Thoracic aorta (tissue), 2 donors: ENCODE measurements at regions not wholly inside any gene's neighbourhood (a gene's known extent, or its start where the extent isn't known, plus 50 kb on each side); places are given as distances from the start of the nearest gene placed in this dataset.
"Not testable (repeated sequence)": the region's sequence is repeated elsewhere in the genome, so short reads cannot be mapped to it uniquely, and the experiment has no call there.

Source experiments
- ATAC-seq: fragments of 150-250 bp; one replicate; pipeline ENCODE4 v1.8.0; 2017; ENCODE audit warnings: low read depth; ENCODE audit not compliant: insufficient number of reproducible peaks, low FRiP score
- DNase-seq: peaks from one replicate; pipeline ENCODE4 v3.0.0-alpha.2; 2020; ENCODE audit warnings: low spot score
- H3K27ac ChIP-seq, 2 donors: fragments of 200-600 bp; sonication (generic); 1 replicate in 1 of 2; 2 replicates in 1 of 2; pipeline ENCODE4 v1.5.1; 2016; ENCODE audit warnings: mild to moderate bottlenecking in 2 of 2, moderate library complexity in 2 of 2
- H3K27me3 ChIP-seq: fragments of 200-600 bp; sonication (generic); replicated peaks from 2 replicates; pipeline ENCODE4 v1.6.0; 2016; ENCODE audit warnings: mild to moderate bottlenecking; ENCODE audit not compliant: insufficient read depth
- H3K36me3 ChIP-seq: fragments of 200-600 bp; sonication (generic); one replicate; pipeline ENCODE4 v1.5.1; 2016
- H3K4me1 ChIP-seq, 2 donors: fragments of 200-600 bp; sonication (generic); 1 replicate in 1 of 2; 2 replicates in 1 of 2; pipeline versions ENCODE4 v1.5.1 to v1.6.0; 2016; ENCODE audit warnings: low read depth in 2 of 2, mild to moderate bottlenecking in 1 of 2; ENCODE audit not compliant: control insufficient read depth in 1 of 2
- H3K4me3 ChIP-seq: fragments of 200-600 bp; sonication (generic); 2 replicates; pipeline ENCODE4 v1.5.1; 2016; ENCODE audit warnings: mild to moderate bottlenecking
- H3K9me3 ChIP-seq: fragments of 200-600 bp; sonication (generic); 2 replicates; pipeline ENCODE4 v1.5.1; 2016
- CTCF ChIP-seq: fragments of 200-600 bp; sonication (generic); IDR thresholded peaks from one replicate; pipeline ENCODE4 v1.5.1; 2019; ENCODE audit warnings: antibody characterized with exemption

- Histone ChIP-seq H3K27me3 (no peaks in the 10 kb centered on the region), H3K36me3 (no peaks in the 10 kb centered on the region), H3K4me3 (no peak overlapping the region), H3K9me3 (no peaks in the 10 kb centered on the region), H3K27ac (no peak overlapping the region), H3K4me1 (no peaks in the 10 kb centered on the region)
- ATAC-seq, result no peak
- no peak for DNase-seq
- TF ChIP-seq CTCF, result no peak
Measured at GRCh38 chr15:61376516-61376915, 147.4 kb upstream of the RORA start.

GRCh38 chr15:61374848-61375247 lies 145.7 kb upstream of the RORA start:
- ATAC-seq (no peak), DNase-seq (no peak)
- Histone ChIP-seq H3K27ac (no peak overlapping the region), H3K27me3 (no peaks in the 10 kb centered on the region), H3K9me3 (no peaks in the 10 kb centered on the region), H3K4me3 (no peak overlapping the region), H3K4me1 (no peaks in the 10 kb centered on the region), H3K36me3 (no peaks in the 10 kb centered on the region)
- no peak for TF ChIP-seq CTCF

- DNase-seq (no peak), ATAC-seq (no peak)
- H3K36me3 ChIP-seq, result no peaks in the 10 kb centered on the region
- no peak overlapping the region for H3K27ac ChIP-seq
- no peak for TF ChIP-seq CTCF
- no peak overlapping the region for H3K4me3 ChIP-seq
- no peaks in the 10 kb centered on the region for H3K4me1 ChIP-seq
- H3K27me3 ChIP-seq, result no peaks in the 10 kb centered on the region
- peaks cover under 1% of the 10 kb centered on the region for H3K9me3 ChIP-seq
Measured at GRCh38 chr15:61367953-61368352, 138.9 kb upstream of the RORA start.

- H3K36me3 ChIP-seq, result no peaks in the 10 kb centered on the region
- no peak for ATAC-seq
- peaks cover 3% of the 10 kb centered on the region for H3K9me3 ChIP-seq
- H3K27me3 ChIP-seq, result no peaks in the 10 kb centered on the region
- H3K4me3 ChIP-seq, result no peak overlapping the region
- no peaks in the 10 kb centered on the region for H3K4me1 ChIP-seq
- DNase-seq, result no peak
- no peak for TF ChIP-seq CTCF
- no peak overlapping the region for H3K27ac ChIP-seq
Measured at GRCh38 chr15:61364871-61365270, 135.8 kb upstream of the RORA start.

- not testable (repeated sequence) for H3K4me1 ChIP-seq, ATAC-seq, H3K36me3 ChIP-seq
Measured at GRCh38 chr15:61362912-61363311, 133.8 kb upstream of the RORA start.

GRCh38 chr15:61344293-61344692 lies 115.2 kb upstream of the RORA start:
- ATAC-seq, result no peak
- TF ChIP-seq CTCF, result no peak
- Histone ChIP-seq H3K27ac (no peak overlapping the region), H3K4me3 (no peak overlapping the region), H3K4me1 (no peaks in the 10 kb centered on the region), H3K27me3 (no peaks in the 10 kb centered on the region), H3K9me3 (no peaks in the 10 kb centered on the region), H3K36me3 (no peaks in the 10 kb centered on the region)
- DNase-seq, result no peak

More at GRCh38 chr15:61362912-61363311, 133.8 kb upstream of the RORA start:
- H3K9me3 ChIP-seq, DNase-seq, H3K4me3 ChIP-seq, H3K27ac ChIP-seq, H3K27me3 ChIP-seq: not testable (repeated sequence)
